Ascending aorta (tissue), 2 donors: ENCODE measurements at regions not wholly inside any gene's neighbourhood (a gene's known extent, or its start where the extent isn't known, plus 50 kb on each side); places are given as distances from the start of the nearest gene placed in this dataset.

Experiments
- DNase-seq, 2 donors: peaks; one replicate each; pipeline ENCODE4 v3.0.0-alpha.2; 2019; ENCODE audit warnings: low spot score in 2 of 2
- H3K27ac ChIP-seq, 2 donors: fragments of 200-600 bp; sonication (generic); one replicate each; pipeline ENCODE4 v1.5.1; 2016 to 2017; ENCODE audit warnings: mild to moderate bottlenecking in 1 of 2
- H3K27me3 ChIP-seq: fragments of 200-600 bp; sonication (generic); one replicate; pipeline ENCODE4 v1.5.1; 2017
- H3K36me3 ChIP-seq, 2 donors: fragments of 200-600 bp; sonication (generic); one replicate each; pipeline ENCODE4 v1.5.1; 2016
- H3K4me1 ChIP-seq, 2 donors: fragments of 200-600 bp; sonication (generic); one replicate each; pipeline ENCODE4 v1.5.1; 2016 to 2017; ENCODE audit warnings: mild to moderate bottlenecking in 1 of 2
- H3K4me3 ChIP-seq, 2 donors: fragments of 200-600 bp; sonication (generic); one replicate each; pipeline ENCODE4 v1.5.1; 2016 to 2017; ENCODE audit warnings: mild to moderate bottlenecking in 1 of 2
- H3K9me3 ChIP-seq, 2 donors: fragments of 200-600 bp; sonication (generic); one replicate each; pipeline ENCODE4 v1.5.1; 2016
- intact Hi-C: fragments of 100-400 bp; cut with DNase I; formaldehyde crosslinking; loops from one replicate; pipeline ENCODE4 v1.15.1; 2023
- TF ChIP-seq, protein P1 (sequence below), 3 experiments: fragments of 200-600 bp in 2 of 3; fragments of 450-650 bp in 1 of 3; sonication (generic) in 2 of 3; IDR thresholded peaks; one replicate each; pipeline ENCODE4 v1.5.1; 2016 to 2019; ENCODE audit warnings: antibody characterized with exemption in 3 of 3, mild to moderate bottlenecking in 1 of 3, moderate library complexity in 1 of 3

DNA sequence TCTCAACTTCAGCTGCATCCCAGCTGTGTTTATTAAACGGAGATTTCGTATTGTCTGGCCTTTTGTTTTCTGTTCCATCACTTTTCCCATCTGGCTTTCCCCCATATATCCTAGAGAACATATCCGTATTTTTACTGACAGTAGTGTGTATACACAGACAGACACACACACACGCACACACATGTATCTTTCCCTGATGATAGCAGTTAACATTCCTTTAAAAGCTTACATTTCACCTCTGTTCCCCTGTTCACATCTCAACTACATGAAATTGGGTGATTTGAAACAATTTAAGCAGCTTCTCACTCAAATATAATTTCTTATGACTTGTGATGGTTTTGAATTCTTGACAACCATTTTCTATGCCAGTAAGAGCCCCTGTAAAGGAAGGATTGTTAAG is 207.1 kb upstream of the CEP162 start:
- DNase-seq: no peak
- Histone ChIP-seq H3K4me1 (no peaks in the 10 kb centered on the region), H3K9me3 (no peaks in the 10 kb centered on the region), H3K27ac (no peak overlapping the region), H3K4me3 (no peak overlapping the region), H3K36me3 (no peaks in the 10 kb centered on the region), H3K27me3 (no peaks in the 10 kb centered on the region)
- intact Hi-C loops: loop anchor here (5.0 kb wide), 1 partner anchor 58 kb away; no protein-coding TSS in a partner anchor
- TF ChIP-seq, protein P1, sequence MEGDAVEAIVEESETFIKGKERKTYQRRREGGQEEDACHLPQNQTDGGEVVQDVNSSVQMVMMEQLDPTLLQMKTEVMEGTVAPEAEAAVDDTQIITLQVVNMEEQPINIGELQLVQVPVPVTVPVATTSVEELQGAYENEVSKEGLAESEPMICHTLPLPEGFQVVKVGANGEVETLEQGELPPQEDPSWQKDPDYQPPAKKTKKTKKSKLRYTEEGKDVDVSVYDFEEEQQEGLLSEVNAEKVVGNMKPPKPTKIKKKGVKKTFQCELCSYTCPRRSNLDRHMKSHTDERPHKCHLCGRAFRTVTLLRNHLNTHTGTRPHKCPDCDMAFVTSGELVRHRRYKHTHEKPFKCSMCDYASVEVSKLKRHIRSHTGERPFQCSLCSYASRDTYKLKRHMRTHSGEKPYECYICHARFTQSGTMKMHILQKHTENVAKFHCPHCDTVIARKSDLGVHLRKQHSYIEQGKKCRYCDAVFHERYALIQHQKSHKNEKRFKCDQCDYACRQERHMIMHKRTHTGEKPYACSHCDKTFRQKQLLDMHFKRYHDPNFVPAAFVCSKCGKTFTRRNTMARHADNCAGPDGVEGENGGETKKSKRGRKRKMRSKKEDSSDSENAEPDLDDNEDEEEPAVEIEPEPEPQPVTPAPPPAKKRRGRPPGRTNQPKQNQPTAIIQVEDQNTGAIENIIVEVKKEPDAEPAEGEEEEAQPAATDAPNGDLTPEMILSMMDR (IDR thresholded peaks at IDR 0.05): no peak

GRCh38 chr6:84432619-84433018 is 205.2 kb upstream of the CEP162 start:
- no peak overlapping the region for H3K27ac ChIP-seq
- TF ChIP-seq, protein P1 (IDR thresholded peaks at IDR 0.05): no peak
- no peaks in the 10 kb centered on the region for H3K4me1 ChIP-seq
- H3K4me3 ChIP-seq: no peak overlapping the region
- DNase-seq: no peak
- H3K9me3 ChIP-seq: no peaks in the 10 kb centered on the region
- intact Hi-C loops: loop anchor here (5.0 kb wide), 1 partner anchor 60 kb away; no protein-coding TSS in a partner anchor
- no peaks in the 10 kb centered on the region for H3K36me3 ChIP-seq
- H3K27me3 ChIP-seq: no peaks in the 10 kb centered on the region

DNA sequence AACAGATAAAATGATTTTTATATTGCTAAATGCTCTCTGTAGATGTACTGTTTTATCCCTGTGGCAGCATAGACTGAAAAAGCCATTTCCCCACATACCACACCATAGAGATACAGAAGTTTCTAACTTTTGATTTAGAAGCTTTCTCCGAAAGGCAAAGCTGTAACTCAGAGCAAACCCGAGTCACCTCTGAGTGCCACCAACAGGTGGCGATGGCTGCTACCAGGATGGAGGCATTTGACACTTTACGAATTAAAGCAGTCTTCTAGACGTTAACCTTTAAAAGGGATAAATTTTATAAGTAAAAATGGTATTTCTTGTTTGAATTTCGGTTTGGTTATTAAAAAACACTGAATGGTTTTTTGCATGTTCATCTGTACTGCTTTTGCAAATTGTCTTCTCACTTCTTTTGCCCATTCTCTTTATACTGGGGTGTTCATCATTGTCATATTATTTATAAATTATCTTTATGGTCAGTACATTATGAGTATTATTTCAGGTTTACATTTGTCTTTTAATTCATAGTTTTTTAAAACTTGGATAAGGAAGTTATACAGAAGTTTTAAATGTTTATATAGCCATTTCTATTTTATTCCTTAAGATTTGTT is 201.0 kb upstream of the CEP162 start:
- TF ChIP-seq, protein P1 (IDR thresholded peaks at IDR 0.05): peak; percentile 59 to 84 (median 82)
- Histone ChIP-seq H3K9me3 (no peaks in the 10 kb centered on the region), H3K4me1 (peaks cover 0 to 11% of the 10 kb centered on the region in 2 donors), H3K27ac (no peak overlapping the region), H3K36me3 (no peaks in the 10 kb centered on the region), H3K4me3 (no peak overlapping the region), H3K27me3 (no peaks in the 10 kb centered on the region)
- peak; percentile 10 to 88 for DNase-seq
- intact Hi-C loops: loop anchor here (1.0 to 10.0 kb wide), 6 partner anchors 84 to 1036 kb away; no protein-coding TSS in a partner anchor

GRCh38 chr6:84425971-84426705 is 198.7 kb upstream of the CEP162 start:
- peaks cover 0 to 11% of the 10 kb centered on the region in 2 donors for H3K4me1 ChIP-seq
- no peaks in the 10 kb centered on the region for H3K27me3 ChIP-seq
- TF ChIP-seq, protein P1 (IDR thresholded peaks at IDR 0.05): no peak
- H3K4me3 ChIP-seq: peak overlapping the region in 1 of 2 donors; percentile 16
- H3K36me3 ChIP-seq: no peaks in the 10 kb centered on the region
- peak overlapping the region; percentile 22 to 37 for H3K27ac ChIP-seq
- H3K9me3 ChIP-seq: no peaks in the 10 kb centered on the region
- intact Hi-C loops: loop anchor here (5.0 to 10.0 kb wide), 5 partner anchors 86 to 1039 kb away; no protein-coding TSS in a partner anchor
- DNase-seq: no peak

DNA sequence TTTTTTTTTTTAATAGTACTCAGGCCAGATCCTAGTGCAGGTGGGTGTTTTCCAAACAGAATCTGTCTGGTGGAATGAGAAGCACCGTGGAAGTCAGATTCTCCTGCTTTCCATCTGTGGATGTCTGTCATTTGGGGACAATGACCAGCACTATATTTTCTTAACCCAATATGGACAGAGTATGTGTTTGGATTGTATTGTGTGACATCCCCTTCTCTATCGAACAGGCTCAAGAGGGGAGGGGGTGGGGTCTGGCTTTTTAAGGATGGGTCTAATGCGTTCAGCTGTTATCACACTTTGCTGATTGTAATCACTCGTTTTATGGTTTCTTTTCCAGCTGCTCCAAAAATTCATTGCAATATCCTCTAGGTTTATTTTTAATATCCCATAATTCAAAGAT is 197.5 kb upstream of the CEP162 start:
- DNase-seq: no peak
- H3K4me1 ChIP-seq: peaks cover 0 to 11% of the 10 kb centered on the region in 2 donors
- H3K36me3 ChIP-seq: no peaks in the 10 kb centered on the region
- peak overlapping the region in 1 of 2 donors; percentile 16 for H3K4me3 ChIP-seq
- H3K9me3 ChIP-seq: no peaks in the 10 kb centered on the region
- intact Hi-C loops: loop anchor here (5.0 to 10.0 kb wide), 6 partner anchors 87 to 1040 kb away; no protein-coding TSS in a partner anchor
- TF ChIP-seq, protein P1 (IDR thresholded peaks at IDR 0.05): no peak
- H3K27ac ChIP-seq: no peak overlapping the region
- no peaks in the 10 kb centered on the region for H3K27me3 ChIP-seq
